GM12878 (cell line): ENCODE measurements at regions not wholly inside any gene's neighbourhood (a gene's known extent, or its start where the extent isn't known, plus 50 kb on each side); places are given as distances from the start of the nearest gene placed in this dataset.

Experiments
- ATAC-seq: fragments of 200-7000 bp; cut with Tn5 transposase; 3 replicates; pipeline ENCODE4 v1.9.1; 2020; ENCODE audit warnings: mild to moderate bottlenecking, moderate library complexity
- BruUV-seq: library from RNA; stranded (reverse); fragments of 400-500 nt; replicated peaks from 2 replicates; lab custom pipeline; 2021; lab: Mats Ljungman, UMichigan
- CTCF ChIA-PET: fragments of 300-600 bp; sonication (Branson Sonifier 250); formaldehyde crosslinking; extraction: SDS; loops from one replicate; lab custom pipeline; 2021; ENCODE audit warnings: inconsistent platforms; lab: Yijun Ruan, JAX
- POLR2A ChIA-PET: fragments of 350-600 bp; formaldehyde crosslinking; extraction: SDS; loops from one replicate; lab custom pipeline; 2021; ENCODE audit warnings: inconsistent platforms; lab: Charles Lee
- RAD21 ChIA-PET: fragments of 300-600 bp; sonication (Branson Sonifier 250); formaldehyde crosslinking; loops from one replicate; lab custom pipeline; 2023; ENCODE audit warnings: antibody characterized with exemption; ENCODE audit not compliant: unreplicated experiment; lab: Charles Lee
- SMC1A ChIA-PET: fragments of 300-600 bp; sonication (Branson Sonifier 250); formaldehyde crosslinking; loops from one replicate; lab custom pipeline; 2023; ENCODE audit not compliant: unreplicated experiment, uncharacterized antibody; lab: Charles Lee
- DNase-seq: peaks from one replicate; pipeline ENCODE4 v3.0.0-alpha.2; 2011; ENCODE audit warnings: low read depth, low spot score
- FAIRE-seq: peaks from 3 replicates; lab custom pipeline; 2011; peaks lifted over from hg19 to GRCh38; lab: Jason Lieb, UNC
- H2AFZ ChIP-seq: 2 replicates; pipeline ENCODE4 v1.6.0; 2011; ENCODE audit warnings: low read depth, low read length, control low read depth; ENCODE audit not compliant: control insufficient read depth
- H3K27ac ChIP-seq: 2 replicates; pipeline ENCODE4 v1.5.1; 2011; ENCODE audit warnings: control low read depth; ENCODE audit not compliant: control insufficient read depth, insufficient read depth
- H3K27me3 ChIP-seq, 2 experiments: replicated peaks in 1 of 2; 2 replicates each; pipeline versions ENCODE4 v1.6.0 to v1.6.1; 2011; ENCODE audit warnings: low read length in 1 of 2; ENCODE audit not compliant: control insufficient read depth in 2 of 2, insufficient read depth in 2 of 2
- H3K36me3 ChIP-seq, 2 experiments: 2 replicates each; pipeline ENCODE4 v1.5.1; 2011; ENCODE audit warnings: low read length in 1 of 2; ENCODE audit not compliant: control insufficient read depth in 2 of 2, insufficient read depth in 2 of 2
- H3K4me1 ChIP-seq: 2 replicates; pipeline ENCODE4 v1.6.1; 2011; ENCODE audit warnings: mild to moderate bottlenecking, low read length, moderate library complexity, mixed read lengths; ENCODE audit not compliant: control insufficient read depth, insufficient read depth
- H3K4me2 ChIP-seq: 2 replicates; pipeline ENCODE4 v1.6.0; 2011; ENCODE audit warnings: control low read depth; ENCODE audit not compliant: control insufficient read depth, insufficient read depth
- H3K4me3 ChIP-seq: fragments of 200-600 bp; sonication (generic); 2 replicates; pipeline ENCODE4 v1.5.1; 2016
- H3K79me2 ChIP-seq: 2 replicates; pipeline ENCODE4 v1.6.0; 2011; ENCODE audit warnings: low read length; ENCODE audit not compliant: control insufficient read depth, insufficient read depth
- H3K9ac ChIP-seq: 2 replicates; pipeline ENCODE4 v1.8.0; 2011; ENCODE audit warnings: low read length, control low read depth, mixed read lengths; ENCODE audit not compliant: control insufficient read depth, insufficient read depth
- H3K9me3 ChIP-seq: replicated peaks from 3 replicates; pipeline ENCODE4 v1.5.1; 2011; ENCODE audit warnings: mild to moderate bottlenecking, low read length; ENCODE audit not compliant: control insufficient read depth, insufficient read depth
- H4K20me1 ChIP-seq: 2 replicates; pipeline ENCODE4 v1.6.0; 2011; ENCODE audit not compliant: control insufficient read depth, insufficient read depth
- BHLHE40 ChIP-seq, 2 experiments: fragments of 450-650 bp in 1 of 2; IDR thresholded peaks; 2 replicates each; pipeline ENCODE4 v1.6.1; 2011 to 2017; ENCODE audit warnings: low read depth in 2 of 2, borderline replicate concordance in 1 of 2, improper control_type of control experiment in 1 of 2, low read length in 1 of 2, mild to moderate bottlenecking in 1 of 2
- CEBPZ ChIP-seq: fragments of 150-350 bp; IDR thresholded peaks from 2 replicates; pipeline ENCODE4 v1.6.1; 2016; ENCODE audit warnings: low read depth, low read length
- FOS ChIP-seq: IDR thresholded peaks from 3 replicates; pipeline ENCODE4 v1.6.1; 2011; ENCODE audit warnings: borderline replicate concordance; ENCODE audit not compliant: insufficient read length; ENCODE audit errors: extremely low read depth
- GATAD2B ChIP-seq: fragments of 450-650 bp; conservative IDR thresholded peaks from 2 replicates; pipeline ENCODE4 v1.6.1; 2017; ENCODE audit warnings: low read depth, mild to moderate bottlenecking, moderate library complexity
- HDAC2 ChIP-seq: fragments of 200-600 bp; sonication (generic); IDR thresholded peaks from 2 replicates; pipeline ENCODE4 v1.6.1; 2017
- IRF3 ChIP-seq: fragments of 450-650 bp; IDR thresholded peaks from 2 replicates; pipeline ENCODE4 v1.6.1; 2014; ENCODE audit warnings: mild to moderate bottlenecking
- MLLT1 ChIP-seq: fragments of 450-650 bp; IDR thresholded peaks from 2 replicates; pipeline ENCODE4 v1.6.1; 2016; ENCODE audit warnings: mild to moderate bottlenecking
- NBN ChIP-seq: fragments of 450-650 bp; IDR thresholded peaks from 2 replicates; pipeline ENCODE4 v1.6.1; 2016
- NR2F1 ChIP-seq: fragments of 450-650 bp; conservative IDR thresholded peaks from 2 replicates; pipeline ENCODE4 v1.6.1; 2017; ENCODE audit warnings: mild to moderate bottlenecking
- PAX8 ChIP-seq: fragments of 450-650 bp; IDR thresholded peaks from 2 replicates; pipeline ENCODE4 v1.6.1; 2017; ENCODE audit warnings: mild to moderate bottlenecking, moderate library complexity
- RUNX3 ChIP-seq: IDR thresholded peaks from 2 replicates; pipeline ENCODE4 v1.6.1; 2012; ENCODE audit warnings: low read length, inconsistent platforms
- SIX5 ChIP-seq: IDR thresholded peaks from 2 replicates; pipeline ENCODE4 v1.6.1; 2011; ENCODE audit warnings: mild to moderate bottlenecking, low read depth, low read length, moderate library complexity; ENCODE audit not compliant: severe bottlenecking
- SREBF2 ChIP-seq: IDR thresholded peaks from 2 replicates; pipeline ENCODE4 v1.6.1; 2012; ENCODE audit warnings: mild to moderate bottlenecking, low read length
- STAT1 ChIP-seq: fragments of 450-650 bp; conservative IDR thresholded peaks from 2 replicates; pipeline ENCODE4 v1.6.1; 2014; ENCODE audit warnings: antibody characterized with exemption, mild to moderate bottlenecking
- SUPT20H ChIP-seq: IDR thresholded peaks from 2 replicates; pipeline ENCODE4 v1.6.1; 2011; ENCODE audit warnings: low read depth, mild to moderate bottlenecking, low read length, moderate library complexity, borderline replicate concordance; ENCODE audit not compliant: control insufficient read depth
- TAF1 ChIP-seq: IDR thresholded peaks from 2 replicates; pipeline ENCODE4 v1.6.1; 2011; ENCODE audit warnings: mild to moderate bottlenecking, low read depth, low read length, borderline replicate concordance
- TBL1XR1 ChIP-seq: IDR thresholded peaks from 2 replicates; pipeline ENCODE4 v1.6.1; 2012; ENCODE audit warnings: low read depth, low read length, improper control_type of control experiment
- TCF12 ChIP-seq: IDR thresholded peaks from 2 replicates; pipeline ENCODE4 v1.6.1; 2011; ENCODE audit warnings: low read depth, mild to moderate bottlenecking, low read length
- WRNIP1 ChIP-seq: IDR thresholded peaks from 2 replicates; pipeline ENCODE4 v1.6.1; 2011; ENCODE audit warnings: low read depth, low read length, improper control_type of control experiment, borderline replicate concordance
- ZNF24 ChIP-seq: fragments of 450-650 bp; IDR thresholded peaks from 2 replicates; pipeline ENCODE4 v1.6.1; 2017; ENCODE audit warnings: antibody characterized with exemption, mild to moderate bottlenecking
- WGBS: methylation state at CpG from one replicate; pipeline ENCODE4 v1.1.6; 2016; ENCODE audit warnings: low lambda C conversion rate; ENCODE audit not compliant: insufficient replicate concordance, insufficient coverage; ENCODE audit errors: missing lambda C conversion rate; 5-methylcytosine and 5-hydroxymethylcytosine counted together
- in situ Hi-C: fragments of 300-500 bp; cut with MboI; formaldehyde crosslinking; loops from 9 replicates; pipeline ENCODE4 v1.14.3; 2018; ENCODE audit warnings: mixed read lengths
- intact Hi-C: fragments of 100-400 bp; cut with micrococcal nuclease; formaldehyde crosslinking; loops from one replicate; pipeline ENCODE4 v1.14.2; 2022; ENCODE audit not compliant: unreplicated experiment

GRCh38 chr9:120161776-120162175 lies 418.2 kb downstream of the CDK5RAP2 start:
- Histone ChIP-seq H4K20me1 (no peaks in the 10 kb centered on the region), H3K4me1 (no peaks in the 10 kb centered on the region), H3K9me3 (no peaks in the 10 kb centered on the region; the same call in 2 of the 3 replicates), H3K27me3 (no peaks in the 10 kb centered on the region), H3K79me2 (no peaks in the 10 kb centered on the region), H3K27ac (no peak overlapping the region), H3K4me2 (no peak overlapping the region), H2AFZ (no peak overlapping the region), H3K9ac (no peak overlapping the region), H3K36me3 (no peaks in the 10 kb centered on the region), H3K4me3 (no peak overlapping the region)
- WGBS = 45% methylated on average over 7 of the region's 7 CpGs
- ChIA-PET POLR2A (no interaction called here), CTCF (no interaction called here), SMC1A (no interaction called here), RAD21 (no interaction called here)
- no TSS peak for BruUV-seq
- ATAC-seq = no peak
- in situ Hi-C loops = no loop called here
- no peak for TF ChIP-seq STAT1
- no peak for TF ChIP-seq NR2F1
- no peak for TF ChIP-seq PAX8
- TF ChIP-seq WRNIP1 = no peak
- TF ChIP-seq ZNF24 = no peak
- TF ChIP-seq NBN = no peak
- no peak for TF ChIP-seq IRF3
- TF ChIP-seq CEBPZ = no peak
- no peak for TF ChIP-seq TCF12
- TF ChIP-seq GATAD2B = no peak
- TF ChIP-seq FOS = no peak
- no peak for TF ChIP-seq SIX5
- TF ChIP-seq TBL1XR1 = no peak
- TF ChIP-seq HDAC2 = no peak
- no peak for TF ChIP-seq SUPT20H
- no peak for TF ChIP-seq RUNX3
- TF ChIP-seq BHLHE40 (IDR thresholded peaks at IDR 0.05; ENCODE audit: borderline replicate concordance in 1 of 2, low read depth in 2 of 2, low read length in 1 of 2) = no peak
- TF ChIP-seq SREBF2 = no peak
- TF ChIP-seq TAF1 = no peak
- TF ChIP-seq MLLT1 = no peak
- no peak for DNase-seq
- intact Hi-C loops = no loop called here
- FAIRE-seq = no peak
